Osteoblast (primary cell): ENCODE measurements at regions not wholly inside any gene's neighbourhood (a gene's known extent, or its start where the extent isn't known, plus 50 kb on each side); places are given as distances from the start of the nearest gene placed in this dataset.

Experiments used
- DNase-seq: peaks from one replicate; pipeline ENCODE4 v3.0.0; 2011; ENCODE audit warnings: low spot score, mixed read lengths; ENCODE audit not compliant: insufficient read length; ENCODE audit errors: missing footprints
- H2AFZ ChIP-seq: 2 replicates; pipeline ENCODE4 v1.6.0; 2011; ENCODE audit warnings: mild to moderate bottlenecking, low read length
- H3K27ac ChIP-seq: 2 replicates; pipeline ENCODE4 v1.5.1; 2011; ENCODE audit warnings: mild to moderate bottlenecking, low read depth, low read length, moderate library complexity
- H3K27me3 ChIP-seq: 2 replicates; pipeline ENCODE4 v1.6.0; 2012; ENCODE audit warnings: mild to moderate bottlenecking, control low read depth, inconsistent platforms, low read length, moderate library complexity; ENCODE audit not compliant: insufficient read depth
- H3K36me3 ChIP-seq: 2 replicates; pipeline ENCODE4 v1.5.1; 2011; ENCODE audit warnings: mild to moderate bottlenecking, low read length, control low read depth, moderate library complexity; ENCODE audit not compliant: insufficient read depth
- H3K4me1 ChIP-seq: 2 replicates; pipeline ENCODE4 v1.5.1; 2011; ENCODE audit warnings: mild to moderate bottlenecking, low read length, control low read depth, moderate library complexity; ENCODE audit not compliant: insufficient read depth
- H3K4me2 ChIP-seq: 2 replicates; pipeline ENCODE4 v1.6.0; 2011; ENCODE audit warnings: mild to moderate bottlenecking, low read length; ENCODE audit not compliant: insufficient read depth
- H3K4me3 ChIP-seq: fragments of 200-600 bp; sonication (generic); 3 replicates; pipeline ENCODE4 v1.5.1; 2012; ENCODE audit warnings: mild to moderate bottlenecking, low read length, inconsistent platforms; ENCODE audit not compliant: insufficient read depth
- H3K79me2 ChIP-seq: 2 replicates; pipeline ENCODE4 v1.6.0; 2012; ENCODE audit warnings: mild to moderate bottlenecking, low read length, control low read depth, inconsistent platforms; ENCODE audit not compliant: insufficient read depth
- H3K9me3 ChIP-seq: 2 replicates; pipeline ENCODE4 v1.5.1; 2011; ENCODE audit warnings: low read depth, low read length, control low read depth
- H4K20me1 ChIP-seq: 2 replicates; pipeline ENCODE4 v1.6.0; 2012; ENCODE audit warnings: mild to moderate bottlenecking, low read length, control low read depth; ENCODE audit not compliant: insufficient read depth
- TF ChIP-seq, protein P1 (sequence below): IDR thresholded peaks from 2 replicates; pipeline ENCODE4 v1.5.1; 2011; ENCODE audit warnings: mild to moderate bottlenecking, low read depth, low read length, moderate library complexity; ENCODE audit errors: extremely low read depth

DNA sequence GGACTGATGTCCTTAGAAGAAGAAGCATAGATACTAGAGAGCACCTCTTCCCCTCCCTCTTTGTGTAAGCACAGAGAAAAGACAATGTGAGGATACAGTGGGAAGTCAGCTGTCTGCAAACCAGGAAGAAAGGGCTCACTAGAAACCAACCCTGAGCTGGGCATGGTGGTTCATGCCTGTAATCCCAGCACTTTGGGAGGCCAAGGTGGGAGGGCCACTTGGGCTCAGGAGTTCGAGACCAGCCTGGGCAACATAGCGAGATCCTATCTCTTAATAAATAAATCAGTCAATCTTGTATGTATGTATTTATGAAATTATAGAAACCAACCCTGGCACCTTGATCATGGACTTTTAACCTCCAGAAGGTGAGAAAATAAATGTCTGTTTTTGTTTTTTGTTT is 118.3 kb downstream of the NPIPB5 start:
- H3K27ac ChIP-seq, result no peak overlapping the region
- no peak overlapping the region for H2AFZ ChIP-seq
- H3K4me2 ChIP-seq, result no peak overlapping the region
- no peaks in the 10 kb centered on the region for H4K20me1 ChIP-seq
- TF ChIP-seq, protein P1, sequence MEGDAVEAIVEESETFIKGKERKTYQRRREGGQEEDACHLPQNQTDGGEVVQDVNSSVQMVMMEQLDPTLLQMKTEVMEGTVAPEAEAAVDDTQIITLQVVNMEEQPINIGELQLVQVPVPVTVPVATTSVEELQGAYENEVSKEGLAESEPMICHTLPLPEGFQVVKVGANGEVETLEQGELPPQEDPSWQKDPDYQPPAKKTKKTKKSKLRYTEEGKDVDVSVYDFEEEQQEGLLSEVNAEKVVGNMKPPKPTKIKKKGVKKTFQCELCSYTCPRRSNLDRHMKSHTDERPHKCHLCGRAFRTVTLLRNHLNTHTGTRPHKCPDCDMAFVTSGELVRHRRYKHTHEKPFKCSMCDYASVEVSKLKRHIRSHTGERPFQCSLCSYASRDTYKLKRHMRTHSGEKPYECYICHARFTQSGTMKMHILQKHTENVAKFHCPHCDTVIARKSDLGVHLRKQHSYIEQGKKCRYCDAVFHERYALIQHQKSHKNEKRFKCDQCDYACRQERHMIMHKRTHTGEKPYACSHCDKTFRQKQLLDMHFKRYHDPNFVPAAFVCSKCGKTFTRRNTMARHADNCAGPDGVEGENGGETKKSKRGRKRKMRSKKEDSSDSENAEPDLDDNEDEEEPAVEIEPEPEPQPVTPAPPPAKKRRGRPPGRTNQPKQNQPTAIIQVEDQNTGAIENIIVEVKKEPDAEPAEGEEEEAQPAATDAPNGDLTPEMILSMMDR, result no peak
- no peaks in the 10 kb centered on the region for H3K4me1 ChIP-seq
- peaks cover 3% of the 10 kb centered on the region for H3K27me3 ChIP-seq
- no peaks in the 10 kb centered on the region for H3K36me3 ChIP-seq
- no peaks in the 10 kb centered on the region for H3K9me3 ChIP-seq
- H3K4me3 ChIP-seq, result no peak overlapping the region
- DNase-seq, result no peak
- H3K79me2 ChIP-seq, result no peaks in the 10 kb centered on the region

DNA sequence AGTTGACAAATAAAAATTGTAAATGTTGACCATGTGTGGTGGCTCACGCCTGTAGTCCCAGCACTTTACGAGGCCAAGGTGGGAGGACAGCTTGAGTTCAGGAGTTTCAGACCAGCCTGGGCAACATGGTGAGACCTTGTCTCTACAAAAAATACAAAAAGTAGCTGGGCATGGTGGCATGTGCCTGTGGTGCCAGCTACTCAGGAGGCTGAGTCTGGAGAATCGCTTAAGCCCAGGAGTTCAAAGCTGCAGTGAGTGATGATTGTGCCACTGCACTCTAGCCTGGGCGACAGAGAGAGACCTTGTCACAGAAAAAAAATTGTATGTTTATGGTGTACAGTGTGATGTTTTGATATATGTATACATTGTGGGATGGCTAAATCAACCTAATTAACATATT is 119.6 kb downstream of the NPIPB5 start:
- peaks cover 3% of the 10 kb centered on the region for H3K27me3 ChIP-seq
- DNase-seq, result no peak
- TF ChIP-seq, protein P1, result no peak
- no peaks in the 10 kb centered on the region for H4K20me1 ChIP-seq
- H3K36me3 ChIP-seq, result no peaks in the 10 kb centered on the region
- H3K4me3 ChIP-seq, result no peak overlapping the region
- H3K27ac ChIP-seq, result no peak overlapping the region
- H3K79me2 ChIP-seq, result no peaks in the 10 kb centered on the region
- no peaks in the 10 kb centered on the region for H3K9me3 ChIP-seq
- H2AFZ ChIP-seq, result no peak overlapping the region
- H3K4me2 ChIP-seq, result no peak overlapping the region
- no peaks in the 10 kb centered on the region for H3K4me1 ChIP-seq

DNA sequence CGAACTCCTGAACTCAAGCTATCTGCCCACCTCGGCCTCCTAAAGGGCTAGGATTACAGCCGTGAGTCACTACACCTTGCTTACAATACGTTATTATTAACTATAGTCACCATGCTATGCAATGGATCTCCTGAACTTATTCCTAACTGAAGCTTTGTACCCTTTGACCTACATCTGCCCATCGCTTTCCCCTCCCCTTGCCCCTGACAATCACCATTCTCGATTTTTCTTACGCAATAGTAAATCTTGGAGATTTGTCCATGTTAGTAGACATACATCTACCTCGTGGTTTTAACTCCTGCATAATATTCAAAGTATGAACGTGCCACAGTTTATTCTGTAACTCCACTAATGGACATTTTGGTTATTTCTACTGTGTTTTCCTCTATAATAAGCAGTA is 120.6 kb downstream of the NPIPB5 start:
- H3K4me2 ChIP-seq, result no peak overlapping the region
- peaks cover 3% of the 10 kb centered on the region for H3K27me3 ChIP-seq
- no peaks in the 10 kb centered on the region for H3K79me2 ChIP-seq
- no peak overlapping the region for H3K27ac ChIP-seq
- TF ChIP-seq, protein P1, result no peak
- no peaks in the 10 kb centered on the region for H3K4me1 ChIP-seq
- no peaks in the 10 kb centered on the region for H4K20me1 ChIP-seq
- H3K36me3 ChIP-seq, result no peaks in the 10 kb centered on the region
- no peak for DNase-seq
- H3K9me3 ChIP-seq, result no peaks in the 10 kb centered on the region
- H3K4me3 ChIP-seq, result no peak overlapping the region
- no peak overlapping the region for H2AFZ ChIP-seq

DNA sequence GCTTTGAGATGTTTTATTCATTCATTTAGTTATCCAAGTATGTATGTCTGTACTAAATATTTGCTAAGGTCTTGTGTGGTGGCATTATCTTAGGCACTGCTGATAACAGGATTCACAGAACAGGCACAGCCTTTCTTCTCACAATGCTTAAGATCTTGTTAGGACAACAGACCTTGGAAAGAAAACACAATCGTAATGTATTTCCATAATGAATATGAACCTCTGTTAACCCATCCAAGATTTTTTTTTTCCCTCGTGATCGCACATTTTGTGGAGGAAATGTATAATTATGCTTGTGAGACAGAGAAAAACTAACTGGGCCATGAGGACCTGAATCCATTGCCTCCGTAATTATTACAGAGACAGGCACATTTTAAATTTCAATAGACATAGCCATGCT is 121.9 kb downstream of the NPIPB5 start:
- Histone ChIP-seq H3K27me3 (peaks cover 3% of the 10 kb centered on the region), H3K36me3 (no peaks in the 10 kb centered on the region), H3K4me2 (no peak overlapping the region), H3K27ac (no peak overlapping the region), H3K9me3 (no peaks in the 10 kb centered on the region), H4K20me1 (no peaks in the 10 kb centered on the region), H3K4me3 (no peak overlapping the region), H3K79me2 (no peaks in the 10 kb centered on the region), H2AFZ (no peak overlapping the region), H3K4me1 (no peaks in the 10 kb centered on the region)
- no peak for DNase-seq
- TF ChIP-seq, protein P1, result no peak
